ENCODE measurements at regions not wholly inside any gene's neighbourhood (a gene's known extent, or its start where the extent isn't known, plus 50 kb on each side); places are given as distances from the start of the nearest gene placed in this dataset.
"Not testable (repeated sequence)": the region's sequence is repeated elsewhere in the genome, so short reads cannot be mapped to it uniquely, and the experiment has no call there.

GRCh38 chr6:2611092-2611491, 139.6 kb downstream of the MYLK4 start:
- no peaks in the 10 kb centered on the region for H3K36me3 ChIP-seq (ENCODE audit: control insufficient read depth, insufficient read depth, low read length)
- no peak overlapping the region for H3K4me3 ChIP-seq (ENCODE audit: low read depth, low read length)
- TF ChIP-seq CTCF (IDR thresholded peaks at IDR 0.05; ENCODE audit: insufficient read depth, low read length, severe bottlenecking), result no peak
- FAIRE-seq (no peak), DNase-seq (ENCODE audit: low read depth) (peak; percentile 53)
- no peaks in the 10 kb centered on the region for H3K27me3 ChIP-seq (ENCODE audit: control insufficient read depth, insufficient read depth, low read length)

GRCh38 chr6:2608503-2608902, 142.2 kb downstream of the MYLK4 start:
- DNase-seq (ENCODE audit: low read depth) (no peak), FAIRE-seq (no peak)
- TF ChIP-seq CTCF (IDR thresholded peaks at IDR 0.05; ENCODE audit: insufficient read depth, low read length, severe bottlenecking), result no peak
- Histone ChIP-seq H3K27me3 (ENCODE audit: control insufficient read depth, insufficient read depth, low read length) (no peaks in the 10 kb centered on the region), H3K36me3 (ENCODE audit: control insufficient read depth, insufficient read depth, low read length) (no peaks in the 10 kb centered on the region), H3K4me3 (ENCODE audit: low read depth, low read length) (no peak overlapping the region)

GRCh38 chr6:2600363-2600762, 150.4 kb downstream of the MYLK4 start:
- no peak for DNase-seq (ENCODE audit: low read depth)
- TF ChIP-seq CTCF (IDR thresholded peaks at IDR 0.05; ENCODE audit: insufficient read depth, low read length, severe bottlenecking), result no peak
- Histone ChIP-seq H3K27me3 (ENCODE audit: control insufficient read depth, insufficient read depth, low read length) (no peaks in the 10 kb centered on the region), H3K4me3 (ENCODE audit: low read depth, low read length) (no peak overlapping the region), H3K36me3 (ENCODE audit: control insufficient read depth, insufficient read depth, low read length) (no peaks in the 10 kb centered on the region)
- peak; percentile 55 for FAIRE-seq

- no peaks in the 10 kb centered on the region for H3K36me3 ChIP-seq (ENCODE audit: control insufficient read depth, insufficient read depth, low read length)
- no peak overlapping the region for H3K4me3 ChIP-seq (ENCODE audit: low read depth, low read length)
- H3K27me3 ChIP-seq (ENCODE audit: control insufficient read depth, insufficient read depth, low read length), result no peaks in the 10 kb centered on the region
- DNase-seq (ENCODE audit: low read depth), result no peak
- TF ChIP-seq CTCF (IDR thresholded peaks at IDR 0.05; ENCODE audit: insufficient read depth, low read length, severe bottlenecking), result no peak
- FAIRE-seq, result no peak
Observed at GRCh38 chr6:2599817-2600216, 150.9 kb downstream of the MYLK4 start.

GRCh38 chr6:2598867-2599266, 151.9 kb downstream of the MYLK4 start:
- Histone ChIP-seq H3K36me3 (ENCODE audit: control insufficient read depth, insufficient read depth, low read length) (no peaks in the 10 kb centered on the region), H3K27me3 (ENCODE audit: control insufficient read depth, insufficient read depth, low read length) (no peaks in the 10 kb centered on the region), H3K4me3 (ENCODE audit: low read depth, low read length) (no peak overlapping the region)
- TF ChIP-seq CTCF (IDR thresholded peaks at IDR 0.05; ENCODE audit: insufficient read depth, low read length, severe bottlenecking), result no peak
- FAIRE-seq (no peak), DNase-seq (ENCODE audit: low read depth) (no peak)

- DNase-seq (ENCODE audit: low read depth) (no peak), FAIRE-seq (no peak)
- no peak overlapping the region for H3K4me3 ChIP-seq (ENCODE audit: low read depth, low read length)
- H3K36me3 ChIP-seq (ENCODE audit: control insufficient read depth, insufficient read depth, low read length), result no peaks in the 10 kb centered on the region
- no peak for TF ChIP-seq CTCF (IDR thresholded peaks at IDR 0.05; ENCODE audit: insufficient read depth, low read length, severe bottlenecking)
- no peaks in the 10 kb centered on the region for H3K27me3 ChIP-seq (ENCODE audit: control insufficient read depth, insufficient read depth, low read length)
Observed at GRCh38 chr6:2597991-2598390, 152.7 kb downstream of the MYLK4 start.

GRCh38 chr6:2597457-2597856, 153.3 kb downstream of the MYLK4 start:
- not testable (repeated sequence) for DNase-seq (ENCODE audit: low read depth); H3K36me3 ChIP-seq (ENCODE audit: control insufficient read depth, insufficient read depth, low read length); FAIRE-seq; H3K4me3 ChIP-seq (ENCODE audit: low read depth, low read length); H3K27me3 ChIP-seq (ENCODE audit: control insufficient read depth, insufficient read depth, low read length)
